Gastrocnemius medialis (tissue), 4 donors: ENCODE measurements at regions not wholly inside any gene's neighbourhood (a gene's known extent, or its start where the extent isn't known, plus 50 kb on each side); places are given as distances from the start of the nearest gene placed in this dataset.
"Not testable (repeated sequence)": the region's sequence is repeated elsewhere in the genome, so short reads cannot be mapped to it uniquely, and the experiment has no call there.

Source experiments
- ATAC-seq, 2 donors: fragments of 150-250 bp; one replicate each; pipeline ENCODE4 v1.9.1; 2016
- DNase-seq, 2 donors: peaks; one replicate each; pipeline ENCODE4 v3.0.0-alpha.2; 2019
- H3K27ac ChIP-seq, 4 donors: fragments of 200-600 bp; sonication (generic); 1 replicate in 1 of 4; 2 replicates in 3 of 4; pipeline ENCODE4 v1.5.1; 2016 to 2018; ENCODE audit warnings: mild to moderate bottlenecking in 2 of 4, moderate library complexity in 1 of 4
- H3K27me3 ChIP-seq, 3 donors: fragments of 200-600 bp; sonication (generic) in 2 of 3; 1 replicate in 1 of 3; 2 replicates in 2 of 3; pipeline versions ENCODE4 v1.5.1 to v1.6.0; 2016 to 2019; ENCODE audit warnings: mild to moderate bottlenecking in 1 of 3, moderate library complexity in 1 of 3
- H3K36me3 ChIP-seq, 2 donors: fragments of 200-600 bp; sonication (generic) in 1 of 2; one replicate each; pipeline ENCODE4 v1.5.1; 2017 to 2018
- H3K4me1 ChIP-seq, 2 donors: fragments of 200-600 bp; sonication (generic) in 1 of 2; one replicate each; pipeline ENCODE4 v1.5.1; 2016 to 2017; ENCODE audit warnings: mild to moderate bottlenecking in 2 of 2
- H3K4me3 ChIP-seq, 4 donors: fragments of 200-600 bp; sonication (generic) in 3 of 4; 1 replicate in 1 of 4; 2 replicates in 3 of 4; pipeline ENCODE4 v1.5.1; 2016 to 2019; ENCODE audit warnings: mild to moderate bottlenecking in 2 of 4
- H3K9me3 ChIP-seq, 3 donors: fragments of 200-600 bp; sonication (generic) in 2 of 3; 1 replicate in 1 of 3; 2 replicates in 2 of 3; pipeline ENCODE4 v1.5.1; 2016 to 2019
- POLR2A ChIP-seq, 2 donors: fragments of 450-650 bp; IDR thresholded peaks; one replicate each; pipeline ENCODE4 v1.6.1; 2017; ENCODE audit warnings: antibody characterized with exemption in 2 of 2, mild to moderate bottlenecking in 2 of 2, moderate library complexity in 2 of 2
- in situ Hi-C, 4 donors: fragments of 200-750 bp; cut with MboI; loops; one replicate each; pipeline versions ENCODE4 v1.15.0 to v1.8.0; 2017; ENCODE audit warnings: low sequenced_read_pairs in 4 of 4
- intact Hi-C: fragments of 100-400 bp; cut with DNase I; formaldehyde crosslinking; loops from one replicate; pipeline ENCODE4 v1.15.1; 2023; ENCODE audit warnings: low total_unique reads
- TF ChIP-seq, protein P1 (sequence below), 5 experiments: fragments of 450-650 bp in 3 of 5; fragments of 200-600 bp in 2 of 5; sonication (generic) in 2 of 5; IDR thresholded peaks in 4 of 5; conservative IDR thresholded peaks in 1 of 5; 1 replicate in 4 of 5; 2 replicates in 1 of 5; pipeline ENCODE4 v1.5.1; 2016 to 2019; ENCODE audit warnings: antibody characterized with exemption in 5 of 5, mild to moderate bottlenecking in 3 of 5, moderate library complexity in 3 of 5

DNA sequence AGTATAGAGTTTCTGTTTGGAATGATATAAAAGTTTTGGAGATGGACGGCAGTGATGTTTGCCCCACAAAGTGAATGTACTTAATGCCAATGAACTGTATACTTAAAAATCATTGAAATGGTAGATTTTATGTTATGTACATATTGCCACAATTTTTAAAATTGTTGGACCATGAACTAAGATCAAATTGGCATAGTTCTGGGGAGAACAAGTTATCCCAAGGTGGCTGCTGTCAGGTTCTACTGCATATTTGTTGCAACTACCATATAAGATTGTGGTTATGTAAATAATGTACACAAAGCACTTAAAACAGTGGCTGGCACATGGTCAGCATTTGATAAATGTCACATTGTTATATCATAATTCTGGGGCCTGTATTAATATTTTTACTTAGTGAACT is 466.4 kb downstream of the SIPA1L2 start:
- in situ Hi-C loops (no loop called here), intact Hi-C loops (no loop called here)
- ATAC-seq: no peak
- DNase-seq: no peak
- Histone ChIP-seq H3K27ac (no peak overlapping the region), H3K4me1 (no peaks in the 10 kb centered on the region), H3K4me3 (no peak overlapping the region), H3K27me3 (no peaks in the 10 kb centered on the region), H3K9me3 (no peaks in the 10 kb centered on the region), H3K36me3 (no peaks in the 10 kb centered on the region)
- TF ChIP-seq, protein P1, sequence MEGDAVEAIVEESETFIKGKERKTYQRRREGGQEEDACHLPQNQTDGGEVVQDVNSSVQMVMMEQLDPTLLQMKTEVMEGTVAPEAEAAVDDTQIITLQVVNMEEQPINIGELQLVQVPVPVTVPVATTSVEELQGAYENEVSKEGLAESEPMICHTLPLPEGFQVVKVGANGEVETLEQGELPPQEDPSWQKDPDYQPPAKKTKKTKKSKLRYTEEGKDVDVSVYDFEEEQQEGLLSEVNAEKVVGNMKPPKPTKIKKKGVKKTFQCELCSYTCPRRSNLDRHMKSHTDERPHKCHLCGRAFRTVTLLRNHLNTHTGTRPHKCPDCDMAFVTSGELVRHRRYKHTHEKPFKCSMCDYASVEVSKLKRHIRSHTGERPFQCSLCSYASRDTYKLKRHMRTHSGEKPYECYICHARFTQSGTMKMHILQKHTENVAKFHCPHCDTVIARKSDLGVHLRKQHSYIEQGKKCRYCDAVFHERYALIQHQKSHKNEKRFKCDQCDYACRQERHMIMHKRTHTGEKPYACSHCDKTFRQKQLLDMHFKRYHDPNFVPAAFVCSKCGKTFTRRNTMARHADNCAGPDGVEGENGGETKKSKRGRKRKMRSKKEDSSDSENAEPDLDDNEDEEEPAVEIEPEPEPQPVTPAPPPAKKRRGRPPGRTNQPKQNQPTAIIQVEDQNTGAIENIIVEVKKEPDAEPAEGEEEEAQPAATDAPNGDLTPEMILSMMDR (IDR thresholded peaks at IDR 0.05 in 4 of 5, conservative IDR thresholded peaks at IDR 0.05 in 1 of 5): no peak
- no peak for TF ChIP-seq POLR2A (IDR thresholded peaks at IDR 0.05)

DNA sequence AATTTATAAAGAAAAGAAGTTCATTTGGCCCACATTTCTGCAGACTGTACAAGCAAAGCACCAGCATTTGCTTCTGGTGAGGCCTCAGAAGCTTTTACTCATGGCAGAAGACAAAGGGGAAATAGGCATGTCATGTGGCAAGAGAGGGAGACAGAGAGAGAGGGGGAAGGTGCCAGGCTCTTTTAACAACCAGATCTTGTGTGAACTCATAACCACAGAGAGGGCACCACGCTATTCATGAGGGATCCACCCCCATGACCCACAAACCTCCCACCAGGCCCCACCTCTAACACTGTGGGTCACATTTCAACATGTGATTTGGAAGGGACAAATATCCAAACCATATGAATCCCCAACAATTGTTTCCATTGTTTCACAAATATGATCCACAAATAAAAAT is 467.9 kb downstream of the SIPA1L2 start:
- Histone ChIP-seq H3K27me3 (no peaks in the 10 kb centered on the region), H3K4me3 (no peak overlapping the region), H3K4me1 (no peaks in the 10 kb centered on the region), H3K36me3 (no peaks in the 10 kb centered on the region), H3K9me3 (no peaks in the 10 kb centered on the region), H3K27ac (no peak overlapping the region)
- DNase-seq (no peak), ATAC-seq (no peak)
- in situ Hi-C loops (no loop called here), intact Hi-C loops (no loop called here)
- no peak for TF ChIP-seq POLR2A (IDR thresholded peaks at IDR 0.05)
- TF ChIP-seq, protein P1 (IDR thresholded peaks at IDR 0.05 in 4 of 5, conservative IDR thresholded peaks at IDR 0.05 in 1 of 5): no peak

DNA sequence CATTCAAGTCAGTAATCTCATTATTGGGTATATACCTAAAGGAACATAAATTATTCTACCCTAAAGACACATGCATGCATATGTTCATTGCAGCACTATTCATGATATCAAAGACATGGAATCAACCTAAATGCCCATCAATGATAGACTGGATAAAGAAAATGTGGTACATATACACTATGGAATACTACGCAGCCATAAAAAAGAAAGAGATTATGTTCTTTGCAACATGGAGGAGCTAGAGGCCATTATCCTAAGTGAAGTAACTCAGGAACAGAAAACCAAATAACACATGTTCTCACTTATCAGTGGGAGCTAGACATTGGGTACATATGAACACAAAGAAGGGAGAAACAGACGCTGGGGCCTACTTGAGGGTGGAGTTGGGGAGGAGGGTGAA is 471.4 kb downstream of the SIPA1L2 start:
- DNase-seq, intact Hi-C loops, ATAC-seq, H3K4me3 ChIP-seq, H3K9me3 ChIP-seq, H3K4me1 ChIP-seq, H3K27ac ChIP-seq, in situ Hi-C loops, H3K36me3 ChIP-seq, H3K27me3 ChIP-seq: not testable (repeated sequence)

- intact Hi-C loops, H3K4me3 ChIP-seq, H3K4me1 ChIP-seq, H3K27ac ChIP-seq, H3K36me3 ChIP-seq, in situ Hi-C loops, H3K9me3 ChIP-seq, H3K27me3 ChIP-seq, ATAC-seq, DNase-seq: not testable (repeated sequence)
Observed at GRCh38 chr1:232156070-232156469, 473.9 kb downstream of the SIPA1L2 start.

DNA sequence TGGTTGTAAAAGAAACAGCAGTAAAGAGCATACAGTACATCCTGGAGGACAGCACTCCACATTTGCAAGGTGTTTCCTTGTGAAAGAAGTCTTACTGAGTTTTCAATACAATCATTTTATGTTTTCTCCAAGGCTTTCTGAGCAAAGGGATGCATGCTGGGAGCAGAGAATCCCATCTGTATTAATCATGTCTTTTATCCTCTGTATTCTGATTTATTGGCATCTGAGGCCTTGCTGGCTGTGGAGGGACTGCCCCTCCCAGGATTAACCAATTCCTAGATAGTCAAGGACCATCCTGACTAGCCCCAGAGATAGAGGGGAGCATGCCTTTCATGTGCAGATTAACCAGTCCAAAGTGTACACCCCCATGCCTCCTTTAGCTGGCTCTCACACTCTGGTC is 476.3 kb downstream of the SIPA1L2 start:
- ATAC-seq (no peak), DNase-seq (no peak)
- TF ChIP-seq, protein P1 (IDR thresholded peaks at IDR 0.05 in 4 of 5, conservative IDR thresholded peaks at IDR 0.05 in 1 of 5): no peak
- no peak for TF ChIP-seq POLR2A (IDR thresholded peaks at IDR 0.05)
- H3K4me1 ChIP-seq: no peaks in the 10 kb centered on the region
- H3K27me3 ChIP-seq: no peaks in the 10 kb centered on the region
- no peak overlapping the region for H3K27ac ChIP-seq
- in situ Hi-C loops (no loop called here), intact Hi-C loops (no loop called here)
- H3K4me3 ChIP-seq: no peak overlapping the region
- no peaks in the 10 kb centered on the region for H3K36me3 ChIP-seq
- no peaks in the 10 kb centered on the region for H3K9me3 ChIP-seq

GRCh38 chr1:232150770-232151548 is 479.0 kb downstream of the SIPA1L2 start:
- no peaks in the 10 kb centered on the region for H3K9me3 ChIP-seq
- H3K27me3 ChIP-seq: no peaks in the 10 kb centered on the region
- no peak for ATAC-seq
- H3K4me1 ChIP-seq: no peaks in the 10 kb centered on the region
- H3K27ac ChIP-seq: no peak overlapping the region
- H3K36me3 ChIP-seq: no peaks in the 10 kb centered on the region
- no peak for TF ChIP-seq POLR2A (IDR thresholded peaks at IDR 0.05)
- TF ChIP-seq, protein P1 (IDR thresholded peaks at IDR 0.05 in 4 of 5, conservative IDR thresholded peaks at IDR 0.05 in 1 of 5): no peak
- intact Hi-C loops (no loop called here), in situ Hi-C loops (no loop called here)
- no peak for DNase-seq
- H3K4me3 ChIP-seq: no peak overlapping the region
